Activated gamma-delta T cell treated with anti-CD3 and anti-CD28 coated beads, Interleukin-2, amount 50 U/mL, for 16 hours (primary cell): ENCODE measurements at regions not wholly inside any gene's neighbourhood (a gene's known extent, or its start where the extent isn't known, plus 50 kb on each side); places are given as distances from the start of the nearest gene placed in this dataset.
"Not testable (repeated sequence)": the region's sequence is repeated elsewhere in the genome, so short reads cannot be mapped to it uniquely, and the experiment has no call there.

Experiments
- DNase-seq: peaks from one replicate; pipeline ENCODE4 v3.0.0-alpha.2; 2020; ENCODE audit warnings: low read depth

GRCh38 chr1:8228253-8228652 is 89.7 kb upstream of the SLC45A1 start:
- no peak for DNase-seq

- not testable (repeated sequence) for DNase-seq
Measured at GRCh38 chr1:8227674-8228073, 90.2 kb upstream of the SLC45A1 start.

GRCh38 chr1:8226747-8227146 is 91.2 kb upstream of the SLC45A1 start:
- DNase-seq, result no peak

GRCh38 chr1:8226024-8226423 is 91.9 kb upstream of the SLC45A1 start:
- not testable (repeated sequence) for DNase-seq

GRCh38 chr1:8223526-8223925 is 94.4 kb upstream of the SLC45A1 start:
- no peak for DNase-seq

- no peak for DNase-seq
Measured at GRCh38 chr1:8222789-8223188, 95.1 kb upstream of the SLC45A1 start.

GRCh38 chr1:8219530-8219929 is 98.4 kb upstream of the SLC45A1 start:
- DNase-seq, result no peak

- no peak for DNase-seq
Measured at GRCh38 chr1:8218351-8219092, 99.4 kb upstream of the SLC45A1 start.

GRCh38 chr1:8217809-8218208 is 100.1 kb upstream of the SLC45A1 start:
- DNase-seq, result no peak

GRCh38 chr1:8217011-8217711 is 100.8 kb upstream of the SLC45A1 start:
- DNase-seq, result no peak

GRCh38 chr1:8216005-8216404 is 101.9 kb upstream of the SLC45A1 start:
- no peak for DNase-seq

GRCh38 chr1:8214501-8215173 is 103.3 kb upstream of the SLC45A1 start:
- DNase-seq, result no peak

- no peak for DNase-seq
Measured at GRCh38 chr1:8213676-8214075, 104.2 kb upstream of the SLC45A1 start.

GRCh38 chr1:8213136-8213535 is 104.8 kb upstream of the SLC45A1 start:
- no peak for DNase-seq

- no peak for DNase-seq
Measured at GRCh38 chr1:8212580-8213031, 105.3 kb upstream of the SLC45A1 start.

GRCh38 chr1:8211883-8212579 is 105.9 kb upstream of the SLC45A1 start:
- no peak for DNase-seq

- DNase-seq, result no peak
Measured at GRCh38 chr1:8211251-8211882, 106.5 kb upstream of the SLC45A1 start.

- no peak for DNase-seq
Measured at GRCh38 chr1:8207202-8207601, 110.7 kb upstream of the SLC45A1 start.

- no peak for DNase-seq
Measured at GRCh38 chr1:8206391-8206790, 111.5 kb upstream of the SLC45A1 start.

GRCh38 chr1:8205771-8206170 is 112.1 kb upstream of the SLC45A1 start:
- DNase-seq, result no peak

GRCh38 chr1:8204826-8205225 is 113.1 kb upstream of the SLC45A1 start:
- DNase-seq, result no peak

- DNase-seq, result no peak
Measured at GRCh38 chr1:8203551-8203950, 114.4 kb upstream of the SLC45A1 start.
